GM12891 (cell line): ENCODE measurements at regions not wholly inside any gene's neighbourhood (a gene's known extent, or its start where the extent isn't known, plus 50 kb on each side); places are given as distances from the start of the nearest gene placed in this dataset.

Experiments
- POLR2A ChIP-seq: IDR thresholded peaks from 2 replicates; pipeline ENCODE4 v1.6.1; 2011; ENCODE audit warnings: low read depth, low read length, control low read depth
- POLR2AphosphoS5 ChIP-seq: IDR thresholded peaks from 2 replicates; pipeline ENCODE4 v1.6.1; 2011; ENCODE audit warnings: low read depth, low read length, control low read depth
- TAF1 ChIP-seq: IDR thresholded peaks from 2 replicates; pipeline ENCODE4 v1.6.1; 2011; ENCODE audit warnings: low read depth, low read length, control low read depth

GRCh38 chr16:87012954-87013938 is 303.9 kb downstream of the C16orf95 start:
- no peak for TF ChIP-seq POLR2A
- TF ChIP-seq POLR2AphosphoS5, result no peak
- no peak for TF ChIP-seq TAF1
